Kasumi-1 (cell line): ENCODE measurements at regions not wholly inside any gene's neighbourhood (a gene's known extent, or its start where the extent isn't known, plus 50 kb on each side); places are given as distances from the start of the nearest gene placed in this dataset.

Source experiments
- DNase-seq, 2 experiments: peaks; one replicate each; lab custom pipeline; 2025; lab: John Stamatoyannopoulos, UW

GRCh38 chr4:1542516-1543320, 136.5 kb upstream of the NKX1-1 start:
- DNase-seq, result no peak

- no peak for DNase-seq
These were observed 135.9 kb upstream of the NKX1-1 start for GRCh38 chr4:1542226-1542490.

GRCh38 chr4:1541449-1542225, 135.4 kb upstream of the NKX1-1 start:
- no peak for DNase-seq

GRCh38 chr4:1540601-1541375, 134.5 kb upstream of the NKX1-1 start:
- no peak for DNase-seq

- DNase-seq, result no peak
These were observed 133.8 kb upstream of the NKX1-1 start for GRCh38 chr4:1539859-1540600.

GRCh38 chr4:1538941-1539772, 132.9 kb upstream of the NKX1-1 start:
- DNase-seq, result no peak

GRCh38 chr4:1538096-1538410, 131.8 kb upstream of the NKX1-1 start:
- no peak for DNase-seq

- no peak for DNase-seq
These were observed 131.3 kb upstream of the NKX1-1 start for GRCh38 chr4:1537410-1538095.

- no peak for DNase-seq
These were observed 130.6 kb upstream of the NKX1-1 start for GRCh38 chr4:1536579-1537409.

- DNase-seq, result no peak
These were observed 129.8 kb upstream of the NKX1-1 start for GRCh38 chr4:1535926-1536578.

- no peak for DNase-seq
These were observed 128.8 kb upstream of the NKX1-1 start for GRCh38 chr4:1534876-1535526.

- DNase-seq, result no peak
These were observed 128.0 kb upstream of the NKX1-1 start for GRCh38 chr4:1534095-1534872.

GRCh38 chr4:1533501-1534064, 127.3 kb upstream of the NKX1-1 start:
- no peak for DNase-seq

- no peak for DNase-seq
These were observed 126.5 kb upstream of the NKX1-1 start for GRCh38 chr4:1532549-1533395.

- no peak for DNase-seq
These were observed 125.7 kb upstream of the NKX1-1 start for GRCh38 chr4:1531683-1532548.

GRCh38 chr4:1530356-1530755, 124.1 kb upstream of the NKX1-1 start:
- no peak for DNase-seq
